GM19372 (cell line): ENCODE measurements at regions not wholly inside any gene's neighbourhood (a gene's known extent, or its start where the extent isn't known, plus 50 kb on each side); places are given as distances from the start of the nearest gene placed in this dataset.

ENCODE experiments used
- ATAC-seq: cut with Tn5 transposase; IDR thresholded peaks from one replicate; pipeline ENCODE4 v1.9.1; 2021; ENCODE audit warnings: mild to moderate bottlenecking, low read depth, moderate library complexity; ENCODE audit not compliant: unreplicated experiment

DNA sequence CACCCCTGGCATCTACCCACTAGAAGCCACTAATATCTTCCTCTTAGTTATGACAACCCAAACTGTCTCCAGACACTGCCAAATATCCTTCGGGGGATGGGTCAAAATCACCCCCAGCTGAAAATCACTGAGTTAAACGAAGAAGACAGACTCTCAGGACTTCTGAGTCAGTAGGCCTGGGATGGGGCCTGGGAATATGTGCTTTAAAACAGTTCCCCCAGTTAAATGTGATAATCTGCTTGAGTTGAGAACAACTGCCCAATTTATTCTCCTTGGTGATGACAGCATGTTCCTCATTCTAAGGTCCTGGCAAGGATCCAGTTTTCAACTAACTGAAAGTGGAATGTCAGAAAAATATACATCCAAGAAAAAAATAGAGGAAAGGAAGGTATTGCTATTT, 52.4 kb downstream of the CBLL2 start:
- no peak for ATAC-seq

DNA sequence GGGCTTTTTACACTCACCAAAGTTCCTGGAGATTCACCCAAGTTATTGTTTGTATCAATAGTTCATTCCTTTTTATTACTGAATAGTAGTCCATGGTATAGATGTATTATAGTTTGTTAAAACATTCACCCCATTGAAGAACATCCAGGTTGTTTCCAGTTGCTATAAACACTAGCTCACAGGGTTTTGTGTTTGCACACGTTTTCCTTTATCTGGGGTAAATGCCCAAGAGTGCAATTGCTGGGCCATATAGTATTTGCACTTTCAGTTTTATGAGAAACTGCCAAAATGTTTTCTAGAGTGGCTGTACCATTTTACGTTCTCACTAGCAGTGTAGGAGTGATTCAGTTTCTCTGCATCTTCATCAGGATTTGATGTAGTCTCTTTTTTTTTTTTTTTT, 57.1 kb downstream of the CBLL2 start:
- ATAC-seq, result no peak

GRCh38 chrX:22338740-22339139, 66.0 kb downstream of the CBLL2 start:
- ATAC-seq, result no peak

GRCh38 chrX:22339459-22339858, 66.7 kb downstream of the CBLL2 start:
- ATAC-seq, result no peak

DNA sequence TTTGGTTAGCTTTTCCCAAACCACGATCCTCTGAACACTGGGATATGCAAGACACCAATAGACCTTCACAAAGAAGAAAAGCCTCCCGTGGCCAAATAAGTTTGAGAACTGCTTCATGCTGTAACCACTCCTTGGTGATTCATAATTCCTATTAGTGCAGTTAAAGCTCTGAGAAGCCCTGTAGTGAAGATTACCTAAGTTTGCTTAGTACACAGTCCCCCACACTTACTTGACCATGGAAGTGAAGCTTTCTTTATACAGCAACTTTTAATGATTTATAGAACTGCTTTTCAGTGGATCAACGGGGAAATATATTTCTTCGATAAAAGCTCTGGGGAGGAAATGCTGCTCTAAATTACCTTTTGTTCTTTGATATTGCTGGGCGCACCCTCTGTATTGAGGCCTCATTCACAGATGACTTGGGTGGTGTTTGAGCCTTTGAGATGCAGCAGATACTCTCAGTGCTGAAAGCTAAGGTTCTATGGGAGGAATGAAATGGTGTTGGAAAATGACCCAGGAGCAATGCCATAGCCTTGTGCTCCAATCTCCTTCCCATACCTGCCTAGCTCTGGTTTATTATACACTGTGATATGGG, 67.4 kb downstream of the CBLL2 start:
- no peak for ATAC-seq

DNA sequence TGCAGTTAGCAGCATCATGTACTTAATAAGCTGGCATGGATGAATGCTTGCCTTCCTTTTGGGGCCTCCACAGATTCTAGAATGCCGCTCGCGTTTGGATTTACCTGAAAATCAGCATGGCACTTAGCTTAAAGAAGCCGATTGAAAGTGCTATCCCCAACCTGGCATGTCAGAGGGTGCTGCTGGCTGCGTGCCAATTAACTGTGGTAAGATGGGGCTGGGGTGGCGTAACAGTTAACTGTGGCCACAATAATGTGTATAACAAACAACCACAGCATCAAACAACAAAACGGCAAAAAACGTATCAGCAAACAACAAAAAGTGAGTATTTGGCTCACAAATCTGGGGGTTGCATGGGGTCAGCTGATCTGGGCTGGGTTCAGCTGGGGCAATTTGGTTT, 70.5 kb downstream of the CBLL2 start:
- no peak for ATAC-seq

- ATAC-seq, result peak; percentile 70
These were observed 73.2 kb downstream of the CBLL2 start for GRCh38 chrX:22345884-22346283.

DNA sequence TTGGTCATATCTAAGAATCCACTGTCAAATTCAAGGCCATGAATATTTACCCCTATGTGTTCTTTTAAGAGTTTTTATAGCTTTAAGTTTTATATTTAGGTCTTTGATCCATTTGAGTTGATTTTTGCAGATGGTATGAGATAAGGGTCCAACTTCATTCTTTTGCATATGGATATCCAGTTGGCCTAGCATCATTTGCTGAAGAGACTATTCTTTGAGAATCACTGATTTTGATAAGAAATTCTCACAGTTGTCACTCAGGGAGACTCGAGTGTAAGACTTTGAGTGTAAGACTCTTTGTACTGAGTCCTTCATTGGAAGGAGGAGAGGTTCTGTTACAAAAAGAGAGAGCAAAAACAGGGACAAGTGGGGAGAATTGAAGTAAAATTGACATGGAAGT, 74.8 kb downstream of the CBLL2 start:
- no peak for ATAC-seq

DNA sequence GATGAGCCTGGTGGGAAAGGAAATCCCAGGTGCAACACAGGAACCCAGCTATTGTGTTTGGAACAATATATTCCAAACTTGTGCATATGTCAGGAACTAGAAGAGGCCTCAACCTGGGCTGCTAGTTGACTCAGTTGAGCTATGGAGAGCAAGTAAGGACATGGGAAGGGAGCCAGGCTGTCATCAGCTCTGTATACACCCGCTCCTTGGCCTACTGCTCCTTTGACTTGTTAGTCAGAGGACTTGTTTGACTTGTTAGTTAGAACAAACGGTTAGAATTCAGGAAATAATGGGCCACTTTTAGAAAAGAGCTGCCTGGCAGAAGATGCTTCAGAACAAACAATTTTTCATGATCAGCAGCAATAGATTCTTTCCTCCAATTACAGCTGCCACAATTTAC, 76.4 kb downstream of the CBLL2 start:
- ATAC-seq, result no peak

GRCh38 chrX:22351076-22351475, 78.4 kb downstream of the CBLL2 start:
- ATAC-seq, result no peak

DNA sequence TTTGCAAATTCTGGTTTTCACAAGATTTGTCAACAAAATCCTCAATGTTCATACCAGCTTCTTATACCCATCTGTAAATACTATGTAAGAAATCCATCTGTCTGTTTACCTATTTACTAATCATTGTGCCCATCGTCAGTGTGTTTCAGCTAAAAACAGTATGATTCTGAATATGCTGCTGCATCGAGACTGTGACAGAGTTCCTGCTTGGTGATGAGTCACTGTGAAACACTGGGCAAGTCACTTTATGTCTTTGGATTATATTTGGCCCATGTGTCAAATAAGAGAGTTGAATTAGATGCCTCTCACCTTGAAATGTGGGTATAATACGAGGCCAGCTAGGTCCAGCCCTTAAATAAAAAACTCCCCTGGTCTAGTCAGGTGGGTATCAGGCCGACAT, 79.3 kb downstream of the CBLL2 start:
- no peak for ATAC-seq

DNA sequence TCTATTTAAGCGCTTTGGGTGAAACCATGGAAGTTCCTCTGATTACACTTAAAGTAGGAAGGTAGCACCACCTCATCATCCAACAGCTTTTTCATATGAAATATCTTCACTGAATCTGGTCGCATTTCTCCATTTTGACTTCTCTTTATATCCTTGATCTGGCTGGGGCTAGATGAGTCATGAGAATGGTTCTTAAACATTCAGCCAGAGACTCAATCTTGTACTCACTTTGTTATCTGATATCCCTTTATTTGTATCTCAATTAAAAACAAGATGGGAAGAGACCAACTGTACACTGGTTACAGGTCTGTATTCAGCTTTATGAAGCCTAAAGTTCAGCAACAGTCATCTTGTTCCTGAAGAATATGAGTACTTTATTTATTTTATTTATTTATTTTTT, 84.9 kb downstream of the CBLL2 start:
- no peak for ATAC-seq

DNA sequence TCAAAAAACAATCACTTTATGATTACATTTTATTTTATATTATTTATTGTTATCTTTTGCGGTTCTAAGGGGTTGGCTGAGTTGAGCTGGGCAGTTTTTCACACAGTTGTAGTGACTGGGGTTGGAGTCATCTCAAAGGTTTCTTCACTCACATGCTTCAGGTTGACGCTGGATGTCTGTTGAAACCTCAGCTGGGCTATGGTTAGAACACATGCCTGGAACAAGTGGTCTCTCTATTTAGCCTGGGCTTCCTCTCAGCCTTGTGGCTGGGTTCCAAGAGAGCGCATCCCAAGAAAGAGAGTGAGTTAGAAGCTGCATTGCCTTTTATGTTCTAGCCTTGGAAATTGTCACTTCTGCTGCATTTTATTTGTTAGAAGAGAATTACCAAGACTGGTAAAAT, 87.4 kb downstream of the CBLL2 start:
- ATAC-seq, result no peak

DNA sequence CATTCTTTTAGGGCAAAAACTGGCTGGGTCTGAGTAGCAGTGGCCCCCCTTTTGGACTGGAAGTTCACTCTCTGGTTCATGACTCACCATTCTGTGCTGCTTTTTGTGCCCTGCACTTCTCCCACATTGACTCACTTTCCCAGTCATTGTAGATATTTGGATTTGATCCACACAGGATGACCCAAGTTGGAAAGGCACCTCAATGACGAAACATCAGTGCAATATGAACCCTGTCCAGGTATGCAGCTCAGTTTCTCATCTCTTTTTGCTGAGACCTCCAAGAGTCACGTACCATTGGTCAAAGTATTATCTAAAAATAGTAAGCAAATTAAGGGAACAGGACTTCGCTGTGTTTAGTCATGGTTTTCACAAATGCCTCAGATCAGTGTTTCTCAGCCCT, 92.7 kb downstream of the CBLL2 start:
- ATAC-seq, result no peak

DNA sequence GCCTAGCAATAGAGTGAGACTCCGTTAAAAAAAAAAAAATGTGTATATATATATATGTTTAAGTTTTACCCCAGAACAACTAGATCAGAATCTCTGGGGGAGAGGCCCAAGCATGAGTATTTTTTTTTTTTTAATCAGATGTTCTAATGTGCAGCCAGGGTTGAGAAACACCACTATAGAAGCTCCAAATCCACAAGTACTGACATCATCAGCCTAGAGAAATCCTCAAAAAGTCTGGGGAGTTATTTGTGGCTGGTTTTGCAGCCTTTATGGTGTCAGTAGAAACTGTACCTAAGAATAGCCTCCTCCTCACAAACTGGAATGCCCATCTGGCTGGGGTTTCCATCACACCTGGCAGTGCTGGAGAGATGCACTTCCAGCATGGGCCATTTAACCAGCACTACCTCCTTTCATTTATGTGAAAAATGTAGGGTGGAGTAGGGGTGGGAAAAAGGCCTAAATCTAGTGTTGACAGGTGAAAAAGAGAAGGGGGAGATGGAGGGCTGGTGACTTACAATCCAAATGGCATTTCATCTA, 93.5 kb downstream of the CBLL2 start:
- ATAC-seq, result no peak

DNA sequence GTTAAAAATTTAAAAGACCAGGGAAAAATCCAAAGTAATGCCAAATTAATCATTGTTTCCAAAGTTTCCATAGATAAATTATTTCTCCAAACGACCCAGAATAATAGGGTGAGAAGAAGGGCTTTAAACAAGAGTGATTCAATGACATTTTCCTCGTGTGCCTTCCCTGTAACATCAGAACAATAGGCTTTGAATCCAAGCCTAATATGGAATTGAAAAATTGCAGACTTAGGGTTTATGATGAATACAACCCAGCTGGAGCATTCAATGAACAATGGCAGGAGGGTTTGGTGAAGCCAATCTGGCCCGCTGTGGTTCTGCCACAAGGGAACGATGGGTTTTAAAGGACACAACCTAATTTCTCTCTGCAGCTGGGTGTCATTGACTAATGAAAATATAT, 94.2 kb downstream of the CBLL2 start:
- ATAC-seq, result no peak

GRCh38 chrX:22373094-22373493, 100.4 kb downstream of the CBLL2 start:
- no peak for ATAC-seq

GRCh38 chrX:22373766-22374165, 101.1 kb downstream of the CBLL2 start:
- ATAC-seq, result no peak

DNA sequence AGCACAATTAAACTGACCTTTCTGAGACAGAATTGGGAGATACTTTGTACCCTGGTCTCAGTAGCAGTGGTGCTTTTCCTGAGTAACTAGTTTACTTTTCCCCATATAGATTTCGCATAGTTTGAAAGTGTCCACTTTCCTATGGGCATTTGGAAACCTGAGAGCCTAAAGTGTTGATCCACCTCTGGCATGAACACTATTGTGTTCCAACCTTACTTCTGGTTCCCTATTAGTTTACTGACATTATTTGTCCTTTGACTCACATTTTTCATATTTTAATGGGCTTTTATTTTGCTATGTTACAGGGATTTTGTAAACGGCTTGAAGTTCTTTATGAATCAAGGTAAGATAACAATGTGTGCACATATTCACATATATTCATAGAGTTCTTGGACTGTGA, 103.7 kb downstream of the CBLL2 start:
- no peak for ATAC-seq

GRCh38 chrX:22378296-22378695, 105.6 kb downstream of the CBLL2 start:
- no peak for ATAC-seq

DNA sequence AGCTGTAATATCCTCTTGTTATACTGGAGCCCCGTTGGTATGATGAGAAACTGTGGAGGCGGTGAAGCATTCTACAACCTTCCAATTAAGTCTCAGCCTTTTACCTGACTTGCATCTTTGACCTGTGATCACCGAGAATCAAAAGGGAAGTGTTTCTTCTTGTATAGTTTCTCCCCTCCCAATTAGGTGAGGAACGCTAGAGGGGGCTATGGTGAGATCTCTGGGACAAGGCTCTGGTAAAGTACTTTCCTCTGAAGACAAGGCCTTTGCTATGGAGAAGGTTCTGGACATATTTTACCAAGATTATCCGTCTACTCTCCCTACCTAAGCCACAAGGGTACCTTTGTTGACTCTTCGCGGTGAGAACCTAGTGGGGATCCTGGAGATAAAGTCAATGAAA, 111.3 kb downstream of the CBLL2 start:
- ATAC-seq, result no peak

GRCh38 chrX:22389556-22390179, 117.0 kb downstream of the CBLL2 start:
- ATAC-seq, result no peak
